ENCODE measurements at regions not wholly inside any gene's neighbourhood (a gene's known extent, or its start where the extent isn't known, plus 50 kb on each side); places are given as distances from the start of the nearest gene placed in this dataset.

DNA sequence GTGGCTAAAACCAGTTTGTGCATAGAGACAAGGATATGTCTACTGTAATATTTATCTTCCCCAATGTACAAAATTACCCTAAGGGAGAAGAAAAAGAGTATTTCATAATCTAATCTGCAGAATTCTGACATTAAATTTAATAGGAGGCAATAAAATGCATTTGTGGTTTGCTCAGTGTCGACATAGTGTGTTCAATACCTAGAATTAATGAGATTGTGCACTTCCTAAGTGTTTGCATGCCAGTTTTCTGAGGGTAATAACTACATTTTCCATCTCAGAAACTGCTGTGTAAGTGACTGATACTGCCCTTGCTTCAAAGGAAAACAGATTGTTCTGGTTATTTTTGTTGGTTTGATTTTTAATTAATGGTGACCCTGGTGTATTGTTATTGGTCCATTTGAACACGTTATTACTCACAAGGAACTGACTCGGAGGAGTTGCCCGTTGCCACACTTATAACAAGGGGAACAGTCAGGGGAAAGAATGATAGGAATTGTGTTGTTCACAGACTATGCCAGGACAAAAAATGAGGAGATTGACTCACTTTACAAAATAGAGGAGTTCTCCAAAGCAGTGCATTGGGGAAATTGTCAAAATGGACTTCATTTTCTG, 960.3 kb upstream of the TMEM132C start:
- no peaks in the 10 kb centered on the region for H3K36me3 Mint-ChIP-seq (ENCODE audit: insufficient read depth)
- no peak for DNase-seq (ENCODE audit: low spot score, unreplicated experiment)
- H3K9me3 Mint-ChIP-seq (ENCODE audit: low read depth): no peaks in the 10 kb centered on the region
- no peaks in the 10 kb centered on the region for H3K4me1 Mint-ChIP-seq (ENCODE audit: low read depth)
- no peak overlapping the region for H3K27ac Mint-ChIP-seq
- TF ChIP-seq, protein P1, sequence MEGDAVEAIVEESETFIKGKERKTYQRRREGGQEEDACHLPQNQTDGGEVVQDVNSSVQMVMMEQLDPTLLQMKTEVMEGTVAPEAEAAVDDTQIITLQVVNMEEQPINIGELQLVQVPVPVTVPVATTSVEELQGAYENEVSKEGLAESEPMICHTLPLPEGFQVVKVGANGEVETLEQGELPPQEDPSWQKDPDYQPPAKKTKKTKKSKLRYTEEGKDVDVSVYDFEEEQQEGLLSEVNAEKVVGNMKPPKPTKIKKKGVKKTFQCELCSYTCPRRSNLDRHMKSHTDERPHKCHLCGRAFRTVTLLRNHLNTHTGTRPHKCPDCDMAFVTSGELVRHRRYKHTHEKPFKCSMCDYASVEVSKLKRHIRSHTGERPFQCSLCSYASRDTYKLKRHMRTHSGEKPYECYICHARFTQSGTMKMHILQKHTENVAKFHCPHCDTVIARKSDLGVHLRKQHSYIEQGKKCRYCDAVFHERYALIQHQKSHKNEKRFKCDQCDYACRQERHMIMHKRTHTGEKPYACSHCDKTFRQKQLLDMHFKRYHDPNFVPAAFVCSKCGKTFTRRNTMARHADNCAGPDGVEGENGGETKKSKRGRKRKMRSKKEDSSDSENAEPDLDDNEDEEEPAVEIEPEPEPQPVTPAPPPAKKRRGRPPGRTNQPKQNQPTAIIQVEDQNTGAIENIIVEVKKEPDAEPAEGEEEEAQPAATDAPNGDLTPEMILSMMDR (IDR thresholded peaks at IDR 0.05; ENCODE audit: unreplicated experiment): no peak
- peaks cover 2% of the 10 kb centered on the region for H3K27me3 Mint-ChIP-seq
- H3K4me3 Mint-ChIP-seq (ENCODE audit: low read depth): no peak overlapping the region

GRCh38 chr12:127307528-127307927, 959.4 kb upstream of the TMEM132C start:
- Mint-ChIP-seq H3K4me3 (ENCODE audit: low read depth) (no peak overlapping the region), H3K4me1 (ENCODE audit: low read depth) (no peaks in the 10 kb centered on the region), H3K27ac (no peak overlapping the region), H3K36me3 (ENCODE audit: insufficient read depth) (no peaks in the 10 kb centered on the region), H3K9me3 (ENCODE audit: low read depth) (no peaks in the 10 kb centered on the region), H3K27me3 (peaks cover 2% of the 10 kb centered on the region)
- TF ChIP-seq, protein P1 (IDR thresholded peaks at IDR 0.05; ENCODE audit: unreplicated experiment): no peak
- DNase-seq (ENCODE audit: low spot score, unreplicated experiment): no peak

DNA sequence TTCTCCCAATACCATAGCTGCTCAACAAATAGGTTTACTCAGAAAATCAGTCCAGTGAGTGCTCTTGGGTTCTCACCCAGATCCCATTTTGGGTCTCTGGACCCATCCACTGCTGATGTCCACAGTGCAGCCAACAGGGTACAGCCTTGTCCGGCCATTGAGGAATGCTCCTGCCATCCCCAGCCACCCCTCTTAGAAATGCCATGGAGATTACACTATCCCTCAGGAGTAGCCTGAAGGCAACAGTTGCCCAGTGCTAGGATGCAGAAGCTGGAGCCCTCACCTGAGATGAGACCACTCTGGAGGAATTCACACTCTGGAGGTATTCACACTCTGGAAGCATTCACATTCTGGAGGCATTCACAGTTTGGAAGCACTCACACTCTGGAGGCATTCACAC, 958.8 kb upstream of the TMEM132C start:
- Mint-ChIP-seq H3K27me3 (peaks cover 2% of the 10 kb centered on the region), H3K27ac (no peak overlapping the region), H3K36me3 (ENCODE audit: insufficient read depth) (no peaks in the 10 kb centered on the region), H3K9me3 (ENCODE audit: low read depth) (no peaks in the 10 kb centered on the region), H3K4me1 (ENCODE audit: low read depth) (no peaks in the 10 kb centered on the region), H3K4me3 (ENCODE audit: low read depth) (no peak overlapping the region)
- TF ChIP-seq, protein P1 (IDR thresholded peaks at IDR 0.05; ENCODE audit: unreplicated experiment): no peak
- no peak for DNase-seq (ENCODE audit: low spot score, unreplicated experiment)

DNA sequence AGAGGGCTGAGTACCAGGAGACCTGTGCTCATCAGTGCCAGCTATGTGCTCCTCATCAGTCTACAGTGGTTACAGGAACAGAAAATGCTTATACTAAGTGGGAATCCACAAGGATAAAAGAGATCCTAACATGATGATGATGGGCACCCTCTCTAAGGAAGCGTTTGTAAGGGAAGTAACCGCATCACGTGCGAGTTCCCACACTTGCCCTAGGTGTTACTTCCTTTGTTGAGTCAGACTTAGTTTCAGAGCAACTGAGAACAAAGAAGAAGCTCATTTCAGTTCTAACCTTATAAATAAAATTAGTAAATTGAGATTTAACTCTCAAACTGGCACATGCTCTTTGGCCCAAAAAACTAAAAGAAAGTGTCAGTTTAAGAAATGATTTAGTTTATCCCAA, 956.4 kb upstream of the TMEM132C start:
- Mint-ChIP-seq H3K36me3 (ENCODE audit: insufficient read depth) (no peaks in the 10 kb centered on the region), H3K4me1 (ENCODE audit: low read depth) (no peaks in the 10 kb centered on the region), H3K27ac (no peak overlapping the region), H3K4me3 (ENCODE audit: low read depth) (no peak overlapping the region), H3K9me3 (ENCODE audit: low read depth) (peaks cover 6% of the 10 kb centered on the region), H3K27me3 (peaks cover 2% of the 10 kb centered on the region)
- TF ChIP-seq, protein P1 (IDR thresholded peaks at IDR 0.05; ENCODE audit: unreplicated experiment): no peak
- DNase-seq (ENCODE audit: low spot score, unreplicated experiment): no peak

DNA sequence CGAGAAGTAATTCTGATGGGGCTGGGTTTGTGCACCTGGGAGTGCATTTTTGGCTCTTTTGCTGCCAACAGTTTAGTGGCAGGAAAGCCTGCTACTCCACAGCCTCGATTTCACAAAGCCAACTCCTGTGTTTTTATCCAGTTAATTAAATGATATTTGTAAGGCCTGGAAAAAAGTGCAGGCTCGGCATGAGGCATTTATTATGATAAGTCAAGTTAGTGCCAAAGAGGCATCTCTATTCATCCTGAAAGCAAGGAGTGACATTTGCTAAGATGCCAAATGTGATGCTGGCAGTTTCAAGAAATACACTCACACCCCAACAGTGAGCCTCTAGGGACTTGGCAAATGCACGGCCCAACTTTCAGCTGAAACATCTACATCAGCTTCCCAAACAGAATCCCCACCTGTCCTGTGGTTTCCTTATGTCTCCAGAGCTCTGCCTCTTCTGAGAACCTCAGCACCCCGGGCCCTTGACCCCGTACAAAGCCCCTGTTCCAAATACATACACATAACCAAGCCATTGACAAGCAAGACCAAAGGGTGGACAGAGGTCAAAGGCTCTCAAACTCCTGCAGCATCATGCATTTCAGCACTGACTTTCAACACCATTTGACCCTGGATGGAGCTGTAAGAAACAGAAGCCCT, 955.1 kb upstream of the TMEM132C start:
- Mint-ChIP-seq H3K27ac (no peak overlapping the region), H3K9me3 (ENCODE audit: low read depth) (peaks cover 10% of the 10 kb centered on the region), H3K27me3 (peaks cover 2% of the 10 kb centered on the region), H3K4me3 (ENCODE audit: low read depth) (no peak overlapping the region), H3K36me3 (ENCODE audit: insufficient read depth) (no peaks in the 10 kb centered on the region), H3K4me1 (ENCODE audit: low read depth) (no peaks in the 10 kb centered on the region)
- no peak for DNase-seq (ENCODE audit: low spot score, unreplicated experiment)
- TF ChIP-seq, protein P1 (IDR thresholded peaks at IDR 0.05; ENCODE audit: unreplicated experiment): no peak

Measured in progenitor cell of endocrine pancreas (in vitro differentiated cells).